Transverse colon (tissue), 3 donors: ENCODE measurements at regions not wholly inside any gene's neighbourhood (a gene's known extent, or its start where the extent isn't known, plus 50 kb on each side); places are given as distances from the start of the nearest gene placed in this dataset.

Source experiments
- EP300 ChIP-seq: sonication (generic); formaldehyde crosslinking; IDR thresholded peaks from one replicate; pipeline ENCODE4 v1.6.1; 2017; ENCODE audit warnings: antibody characterized with exemption, low read depth
- POLR2A ChIP-seq: fragments of 450-650 bp; IDR thresholded peaks from one replicate; pipeline ENCODE4 v1.6.1; 2016; ENCODE audit warnings: antibody characterized with exemption, mild to moderate bottlenecking, moderate library complexity
- TF ChIP-seq, protein P1 (sequence below), 5 experiments: fragments of 200-600 bp in 3 of 5; fragments of 450-650 bp in 2 of 5; sonication (generic) in 3 of 5; IDR thresholded peaks; 1 replicate in 2 of 5; 2 replicates in 3 of 5; pipeline ENCODE4 v1.5.1; 2016 to 2017; ENCODE audit warnings: antibody characterized with exemption in 5 of 5, inconsistent platforms in 3 of 5, mild to moderate bottlenecking in 2 of 5, moderate library complexity in 1 of 5

- TF ChIP-seq POLR2A (no peak), EP300 (no peak)
- TF ChIP-seq, protein P1, sequence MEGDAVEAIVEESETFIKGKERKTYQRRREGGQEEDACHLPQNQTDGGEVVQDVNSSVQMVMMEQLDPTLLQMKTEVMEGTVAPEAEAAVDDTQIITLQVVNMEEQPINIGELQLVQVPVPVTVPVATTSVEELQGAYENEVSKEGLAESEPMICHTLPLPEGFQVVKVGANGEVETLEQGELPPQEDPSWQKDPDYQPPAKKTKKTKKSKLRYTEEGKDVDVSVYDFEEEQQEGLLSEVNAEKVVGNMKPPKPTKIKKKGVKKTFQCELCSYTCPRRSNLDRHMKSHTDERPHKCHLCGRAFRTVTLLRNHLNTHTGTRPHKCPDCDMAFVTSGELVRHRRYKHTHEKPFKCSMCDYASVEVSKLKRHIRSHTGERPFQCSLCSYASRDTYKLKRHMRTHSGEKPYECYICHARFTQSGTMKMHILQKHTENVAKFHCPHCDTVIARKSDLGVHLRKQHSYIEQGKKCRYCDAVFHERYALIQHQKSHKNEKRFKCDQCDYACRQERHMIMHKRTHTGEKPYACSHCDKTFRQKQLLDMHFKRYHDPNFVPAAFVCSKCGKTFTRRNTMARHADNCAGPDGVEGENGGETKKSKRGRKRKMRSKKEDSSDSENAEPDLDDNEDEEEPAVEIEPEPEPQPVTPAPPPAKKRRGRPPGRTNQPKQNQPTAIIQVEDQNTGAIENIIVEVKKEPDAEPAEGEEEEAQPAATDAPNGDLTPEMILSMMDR (IDR thresholded peaks at IDR 0.05), result no peak
Measured at GRCh38 chr3:24052446-24052845, 107.4 kb downstream of the NR1D2 start.
